A549 (cell line): ENCODE measurements at regions not wholly inside any gene's neighbourhood (a gene's known extent, or its start where the extent isn't known, plus 50 kb on each side); places are given as distances from the start of the nearest gene placed in this dataset.
A peak's percentile ranks its signal among the peaks of the same experiment; 100 is the strongest.
"Not testable (repeated sequence)": the region's sequence is repeated elsewhere in the genome, so short reads cannot be mapped to it uniquely, and the experiment has no call there.

Source experiments
- ATAC-seq, 2 experiments: fragments of 200-7000 bp in 1 of 2; fragments of >200 bp in 1 of 2; cut with Nextera tagmentation in 1 of 2; cut with Tn5 transposase in 1 of 2; 3 replicates each; pipeline versions ENCODE4 v1.8.0 to v1.9.1; 2018 to 2020; ENCODE audit warnings: mild to moderate bottlenecking in 1 of 2, moderate library complexity in 1 of 2
- CTCF ChIA-PET: fragments of 300-600 bp; sonication (Branson Sonifier 250); formaldehyde crosslinking; extraction: SDS; loops from one replicate; lab custom pipeline; 2021; ENCODE audit warnings: antibody characterized with exemption, inconsistent platforms; lab: Yijun Ruan, JAX
- POLR2A ChIA-PET: fragments of 350-600 bp; formaldehyde crosslinking; extraction: SDS; loops from one replicate; lab custom pipeline; 2021; ENCODE audit warnings: antibody characterized with exemption, inconsistent platforms; lab: Yijun Ruan, JAX
- DNase-seq, 2 experiments: peaks; one replicate each; pipeline versions ENCODE4 v3.0.0 to v3.0.0-alpha.2; 2011 to 2016; ENCODE audit warnings: low read depth in 1 of 2, low spot score in 1 of 2
- FAIRE-seq: peaks from 2 replicates; lab custom pipeline; 2011; peaks lifted over from hg19 to GRCh38; lab: Jason Lieb, UNC
- H3K27ac ChIP-seq, 2 experiments: fragments of >200 bp; sonication (Bioruptor Twin); formaldehyde crosslinking; 3 replicates each; pipeline ENCODE4 v1.5.1; 2016 to 2017
- H3K4me1 ChIP-seq: fragments of >200 bp; sonication (Bioruptor Twin); formaldehyde crosslinking; 3 replicates; pipeline ENCODE4 v1.6.1; 2016
- H3K4me2 ChIP-seq: fragments of >200 bp; sonication (Bioruptor Twin); formaldehyde crosslinking; 3 replicates; pipeline ENCODE4 v1.6.1; 2016
- H3K4me3 ChIP-seq: fragments of >200 bp; sonication (Bioruptor Twin); formaldehyde crosslinking; 3 replicates; pipeline ENCODE4 v1.5.1; 2016
- H3K9me3 ChIP-seq: fragments of >200 bp; sonication (Bioruptor Twin); formaldehyde crosslinking; 3 replicates; pipeline ENCODE4 v1.6.1; 2016
- BCL3 ChIP-seq: fragments of >200 bp; sonication (Bioruptor Twin); formaldehyde crosslinking; IDR thresholded peaks from 3 replicates; pipeline ENCODE4 v1.6.1; 2016
- FOSB ChIP-seq: fragments of 250-450 bp; sonication (Bioruptor Pico); IDR thresholded peaks from 2 replicates; pipeline ENCODE4 v1.5.0; 2020; ENCODE audit warnings: mild to moderate bottlenecking, moderate library complexity
- HOXB5 ChIP-seq: fragments of 250-450 bp; sonication (Bioruptor Pico); IDR thresholded peaks from 2 replicates; pipeline ENCODE4 v1.5.0; 2020; ENCODE audit warnings: mild to moderate bottlenecking, moderate library complexity
- KDM1A ChIP-seq: fragments of 200-600 bp; sonication (generic); IDR thresholded peaks from 2 replicates; pipeline ENCODE4 v1.6.1; 2016; ENCODE audit warnings: low read depth, mild to moderate bottlenecking
- NFE2L2 ChIP-seq: fragments of 150-350 bp; conservative IDR thresholded peaks from 2 replicates; pipeline ENCODE4 v1.6.1; 2014; ENCODE audit warnings: low read length
- NPAS2 ChIP-seq: fragments of 250-450 bp; sonication (Bioruptor Pico); IDR thresholded peaks from 2 replicates; pipeline ENCODE4 v1.8.0; 2022; ENCODE audit warnings: mild to moderate bottlenecking, moderate library complexity, borderline replicate concordance
- NR3C1 ChIP-seq: fragments of >200 bp; sonication (Bioruptor Twin); formaldehyde crosslinking; IDR thresholded peaks from 3 replicates; pipeline ENCODE4 v1.6.1; 2017
- PHF8 ChIP-seq: fragments of 200-600 bp; sonication (generic); IDR thresholded peaks from 2 replicates; pipeline ENCODE4 v1.6.1; 2016; ENCODE audit warnings: low read depth, mild to moderate bottlenecking, antibody characterized with exemption, moderate library complexity, borderline replicate concordance
- POLR2A ChIP-seq: IDR thresholded peaks from 2 replicates; pipeline ENCODE4 v1.6.1; 2012; ENCODE audit warnings: mild to moderate bottlenecking, low read length
- RARB ChIP-seq: fragments of 250-450 bp; sonication (Bioruptor Pico); IDR thresholded peaks from 2 replicates; pipeline ENCODE4 v1.8.0; 2021; ENCODE audit warnings: mild to moderate bottlenecking, moderate library complexity
- RFX5 ChIP-seq: fragments of 450-650 bp; IDR thresholded peaks from 2 replicates; pipeline ENCODE4 v1.7.1; 2014; ENCODE audit warnings: antibody characterized with exemption, mild to moderate bottlenecking, moderate library complexity
- TP53 ChIP-seq: fragments of 250-450 bp; sonication (Bioruptor Pico); IDR thresholded peaks from 2 replicates; pipeline ENCODE4 v1.5.0; 2021; ENCODE audit warnings: mild to moderate bottlenecking, moderate library complexity
- ZFP36 ChIP-seq: fragments of 450-650 bp; IDR thresholded peaks from 2 replicates; pipeline ENCODE4 v1.6.1; 2014; ENCODE audit warnings: borderline replicate concordance; ENCODE audit not compliant: partially characterized antibody
- ZSCAN20 ChIP-seq: fragments of 250-450 bp; sonication (Bioruptor Pico); IDR thresholded peaks from 2 replicates; pipeline ENCODE4 v1.8.0; 2022; ENCODE audit warnings: mild to moderate bottlenecking, moderate library complexity
- WGBS: methylation state at CpG from one replicate; pipeline ENCODE4 v1.1.6; 2017; ENCODE audit errors: missing lambda C conversion rate; 5-methylcytosine and 5-hydroxymethylcytosine counted together

- DNase-seq (no peak), ATAC-seq (peak; percentile 41 to 69; a peak in 4 of 6 replicates), FAIRE-seq (no peak)
- no peak overlapping the region for H3K27ac ChIP-seq
- peak overlapping the region; percentile 35; the same call in 2 of the 3 replicates for H3K4me3 ChIP-seq
- 51% methylated on average over 39 of the region's 41 CpGs for WGBS
- H3K4me1 ChIP-seq, result no peaks in the 10 kb centered on the region
- peaks cover 3% of the 10 kb centered on the region; the same call in 1 of the 3 replicates for H3K9me3 ChIP-seq
- peak overlapping the region; percentile 65 for H3K4me2 ChIP-seq
- CTCF ChIA-PET, result interaction anchor here (1.4 kb wide), 1 partner anchor 1019 kb away, joined by 5 read pairs; no protein-coding TSS in a partner anchor
- TF ChIP-seq TP53 (CRISPR knock-in tag) (no peak), POLR2A (peak; percentile 4; the same call in 1 of the 2 replicates)
- POLR2A ChIA-PET, result interaction anchor here (0.9 to 1.1 kb wide), 3 partner anchors 1015 to 1019 kb away, joined by 3 to 4 read pairs (median 3); no protein-coding TSS in a partner anchor
These were observed 1467.1 kb downstream of the FOXD4L5 start for GRCh38 chr9:63817622-63818518.

GRCh38 chr9:63816751-63817621 lies 1468.0 kb downstream of the FOXD4L5 start:
- no peak overlapping the region; the same call in 2 of the 3 replicates for H3K4me3 ChIP-seq
- FAIRE-seq (no peak), ATAC-seq (peak; percentile 83 to 91), DNase-seq (peak in 1 of 2 experiments; percentile 52)
- WGBS, result 58% methylated on average over 36 of the region's 36 CpGs
- CTCF ChIA-PET, result interaction anchor here (1.4 kb wide), 1 partner anchor 1018 kb away, joined by 5 read pairs; no protein-coding TSS in a partner anchor
- peak overlapping the region; percentile 65; the same call in 1 of the 3 replicates for H3K4me2 ChIP-seq
- peaks cover 3% of the 10 kb centered on the region; the same call in 1 of the 3 replicates for H3K9me3 ChIP-seq
- POLR2A ChIA-PET, result interaction anchor here (1.0 to 1.1 kb wide), 2 partner anchors 1014 to 1016 kb away, joined by 3 to 4 read pairs; no protein-coding TSS in a partner anchor
- no peaks in the 10 kb centered on the region for H3K4me1 ChIP-seq
- TF ChIP-seq HOXB5 (CRISPR knock-in tag) (no peak), TP53 (CRISPR knock-in tag) (no peak), NFE2L2 (no peak), KDM1A (no peak), NR3C1 (no peak), PHF8 (no peak), ZSCAN20 (no peak), ZFP36 (no peak), POLR2A (no peak), RFX5 (no peak), RARB (CRISPR knock-in tag) (no peak), FOSB (no peak), BCL3 (no peak), NPAS2 (CRISPR knock-in tag) (no peak)
- H3K27ac ChIP-seq, result no peak overlapping the region

GRCh38 chr9:63814970-63815669 lies 1469.9 kb downstream of the FOXD4L5 start:
- H3K4me2 ChIP-seq, POLR2A ChIA-PET, CTCF ChIA-PET, ATAC-seq, H3K27ac ChIP-seq, H3K4me3 ChIP-seq, DNase-seq, FAIRE-seq, H3K4me1 ChIP-seq, H3K9me3 ChIP-seq: not testable (repeated sequence)
- 49% methylated on average over 31 of the region's 52 CpGs for WGBS

GRCh38 chr9:63813391-63814021 lies 1471.5 kb downstream of the FOXD4L5 start:
- DNase-seq, ATAC-seq, CTCF ChIA-PET, H3K4me2 ChIP-seq, H3K4me3 ChIP-seq, POLR2A ChIA-PET, H3K4me1 ChIP-seq, H3K27ac ChIP-seq, H3K9me3 ChIP-seq, FAIRE-seq: not testable (repeated sequence)
- 45% methylated on average over 38 of the region's 39 CpGs for WGBS

- 29% methylated on average over 23 of the region's 34 CpGs for WGBS
- H3K4me1 ChIP-seq, H3K27ac ChIP-seq, H3K9me3 ChIP-seq, H3K4me3 ChIP-seq, POLR2A ChIA-PET, DNase-seq, CTCF ChIA-PET, FAIRE-seq, H3K4me2 ChIP-seq: not testable (repeated sequence)
- ATAC-seq, result peak; percentile 83 to 93
These were observed 1472.2 kb downstream of the FOXD4L5 start for GRCh38 chr9:63812822-63813221.

GRCh38 chr9:63804205-63804604 lies 1480.8 kb downstream of the FOXD4L5 start:
- H3K4me3 ChIP-seq, H3K4me2 ChIP-seq, DNase-seq, H3K27ac ChIP-seq, FAIRE-seq, POLR2A ChIA-PET, CTCF ChIA-PET, H3K9me3 ChIP-seq, H3K4me1 ChIP-seq, ATAC-seq: not testable (repeated sequence)
- 12% methylated on average over 5 of the region's 5 CpGs for whole genome bisulfite sequencing
